ENCODE measurements at regions not wholly inside any gene's neighbourhood (a gene's known extent, or its start where the extent isn't known, plus 50 kb on each side); places are given as distances from the start of the nearest gene placed in this dataset.

GRCh38 chr12:25752710-25753309, 199.7 kb upstream of the LMNTD1 start:
- Histone ChIP-seq H3K9me3 (ENCODE audit: control insufficient read depth, low read length) (no peaks in the 10 kb centered on the region), H3K4me3 (ENCODE audit: low read depth, low read length) (no peak overlapping the region), H3K9ac (no peak overlapping the region), H3K4me2 (ENCODE audit: low read length) (no peak overlapping the region), H2AFZ (no peak overlapping the region), H3K27me3 (ENCODE audit: control insufficient read depth, insufficient read depth, low read length) (no peaks in the 10 kb centered on the region), H3K4me1 (no peaks in the 10 kb centered on the region), H3K79me2 (no peaks in the 10 kb centered on the region), H3K36me3 (ENCODE audit: control insufficient read depth, insufficient read depth, low read length) (no peaks in the 10 kb centered on the region), H3K27ac (no peak overlapping the region)
- TF ChIP-seq CTCF (IDR thresholded peaks at IDR 0.05) = no peak

- TF ChIP-seq CTCF (IDR thresholded peaks at IDR 0.05) = no peak
- Histone ChIP-seq H3K79me2 (no peaks in the 10 kb centered on the region), H3K9me3 (ENCODE audit: control insufficient read depth, low read length) (no peaks in the 10 kb centered on the region), H3K4me3 (ENCODE audit: low read depth, low read length) (no peak overlapping the region), H2AFZ (no peak overlapping the region), H3K4me2 (ENCODE audit: low read length) (no peak overlapping the region), H3K9ac (no peak overlapping the region), H3K27me3 (ENCODE audit: control insufficient read depth, insufficient read depth, low read length) (no peaks in the 10 kb centered on the region), H3K36me3 (ENCODE audit: control insufficient read depth, insufficient read depth, low read length) (no peaks in the 10 kb centered on the region), H3K4me1 (no peaks in the 10 kb centered on the region), H3K27ac (no peak overlapping the region)
Measured at GRCh38 chr12:25755136-25755970, 202.3 kb upstream of the LMNTD1 start.

GRCh38 chr12:25755971-25756260, 202.6 kb upstream of the RASSF8 start:
- no peak for TF ChIP-seq CTCF (IDR thresholded peaks at IDR 0.05)
- no peak overlapping the region for H2AFZ ChIP-seq

GRCh38 chr12:25757037-25757665, 201.3 kb upstream of the RASSF8 start:
- H3K9ac ChIP-seq = no peak overlapping the region
- H3K9me3 ChIP-seq (ENCODE audit: control insufficient read depth, low read length) = no peaks in the 10 kb centered on the region
- no peaks in the 10 kb centered on the region for H3K79me2 ChIP-seq
- no peaks in the 10 kb centered on the region for H3K36me3 ChIP-seq (ENCODE audit: control insufficient read depth, insufficient read depth, low read length)
- no peak for TF ChIP-seq CTCF (IDR thresholded peaks at IDR 0.05)
- no peak overlapping the region for H3K4me3 ChIP-seq (ENCODE audit: low read depth, low read length)
- H3K4me2 ChIP-seq (ENCODE audit: low read length) = no peak overlapping the region
- H3K27ac ChIP-seq = no peak overlapping the region
- no peaks in the 10 kb centered on the region for H3K4me1 ChIP-seq
- no peak overlapping the region for H2AFZ ChIP-seq
- no peaks in the 10 kb centered on the region for H3K27me3 ChIP-seq (ENCODE audit: control insufficient read depth, insufficient read depth, low read length)

More at GRCh38 chr12:25755971-25756260, 202.6 kb upstream of the RASSF8 start:
- no peak overlapping the region for H3K4me2 ChIP-seq (ENCODE audit: low read length)
- H3K4me1 ChIP-seq = no peaks in the 10 kb centered on the region
- H3K9ac ChIP-seq = no peak overlapping the region
- no peaks in the 10 kb centered on the region for H3K9me3 ChIP-seq (ENCODE audit: control insufficient read depth, low read length)
- H3K79me2 ChIP-seq = no peaks in the 10 kb centered on the region
- no peak overlapping the region for H3K4me3 ChIP-seq (ENCODE audit: low read depth, low read length)
- no peaks in the 10 kb centered on the region for H3K27me3 ChIP-seq (ENCODE audit: control insufficient read depth, insufficient read depth, low read length)
- H3K27ac ChIP-seq = no peak overlapping the region
- no peaks in the 10 kb centered on the region for H3K36me3 ChIP-seq (ENCODE audit: control insufficient read depth, insufficient read depth, low read length)
